Activated T-cell treated with anti-CD3 and anti-CD28 coated beads, Interleukin-2, amount 50 U/mL, for 48 hours (primary cell): ENCODE measurements at regions not wholly inside any gene's neighbourhood (a gene's known extent, or its start where the extent isn't known, plus 50 kb on each side); places are given as distances from the start of the nearest gene placed in this dataset.

Experiments
- DNase-seq, 2 experiments: peaks; one replicate each; pipeline ENCODE4 v3.0.0-alpha.2; 2020

DNA sequence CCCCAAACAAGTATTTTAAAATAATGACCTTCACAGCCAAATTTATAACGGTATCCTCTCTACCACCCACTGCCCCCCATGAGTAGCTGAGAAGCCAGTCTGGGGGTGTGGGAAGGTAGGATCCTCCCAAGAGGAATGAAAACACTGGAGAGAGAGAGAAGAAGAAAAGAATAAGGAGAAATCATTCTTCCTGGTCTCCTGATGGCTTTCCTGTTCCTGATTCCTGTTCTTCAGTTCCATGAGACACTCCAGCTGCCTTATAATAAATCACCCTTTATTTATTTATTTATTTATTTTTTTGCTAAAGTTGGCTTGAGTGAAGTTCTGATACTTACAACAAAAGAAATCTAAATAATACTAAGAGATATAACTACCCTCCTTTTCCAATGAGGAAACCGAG lies 56.4 kb upstream of the FAM20A start:
- DNase-seq = no peak

- no peak for DNase-seq
These were observed 56.0 kb upstream of the FAM20A start for GRCh38 chr17:68657166-68657565.

DNA sequence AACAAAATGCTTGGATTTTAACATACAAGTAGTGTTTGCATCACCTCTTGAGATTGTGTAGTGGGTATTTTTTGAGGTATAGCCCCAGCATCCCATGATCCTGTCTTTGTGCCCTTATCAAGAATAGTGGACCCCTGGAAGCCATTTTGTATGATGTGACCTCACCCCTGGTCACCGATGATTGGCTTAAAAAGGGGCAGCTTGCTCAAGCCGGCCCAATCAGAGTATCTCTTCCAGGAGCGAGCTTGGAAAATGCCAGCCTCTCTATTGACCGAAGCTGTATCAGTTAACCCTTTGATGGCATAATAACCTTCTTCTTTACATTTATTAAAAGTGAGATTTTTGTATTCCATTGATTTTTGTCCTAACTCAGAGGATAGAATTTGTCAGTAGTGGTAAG lies 55.5 kb upstream of the FAM20A start:
- no peak for DNase-seq
